Caco-2 (cell line): ENCODE measurements at regions not wholly inside any gene's neighbourhood (a gene's known extent, or its start where the extent isn't known, plus 50 kb on each side); places are given as distances from the start of the nearest gene placed in this dataset.

Experiments used
- BruUV-seq: library from RNA; stranded (reverse); fragments of 400-500 nt; replicated peaks from 2 replicates; lab custom pipeline; 2021; lab: Mats Ljungman, UMichigan
- CTCF ChIA-PET: fragments of 300-600 bp; sonication (Branson Sonifier 250); formaldehyde crosslinking; loops from one replicate; lab custom pipeline; 2022; ENCODE audit warnings: antibody characterized with exemption; lab: Charles Lee
- POLR2A ChIA-PET: fragments of 300-600 bp; sonication (Branson Sonifier 250); formaldehyde crosslinking; loops from one replicate; lab custom pipeline; 2022; ENCODE audit warnings: antibody characterized with exemption; lab: Charles Lee
- DNase-seq, 2 experiments: peaks; one replicate each; pipeline versions ENCODE4 v3.0.0 to v3.0.0-alpha.2; 2020 to 2022
- H3K27me3 ChIP-seq: replicated peaks from 2 replicates; pipeline ENCODE4 v1.6.0; 2011; ENCODE audit warnings: low read length; ENCODE audit not compliant: control insufficient read depth, insufficient read depth
- H3K36me3 ChIP-seq: 2 replicates; pipeline ENCODE4 v1.5.1; 2011; ENCODE audit warnings: low read length; ENCODE audit not compliant: control insufficient read depth, insufficient read depth
- H3K4me1 ChIP-seq: fragments of 250-450 bp; sonication (Bioruptor Pico); 2 replicates; pipeline ENCODE4 v1.5.1; 2020; ENCODE audit warnings: mild to moderate bottlenecking
- H3K4me3 ChIP-seq: 2 replicates; pipeline ENCODE4 v1.5.1; 2011; ENCODE audit warnings: low read depth, mild to moderate bottlenecking, control low read depth, low read length
- H3K9me3 ChIP-seq: fragments of 250-450 bp; sonication (Bioruptor Pico); 2 replicates; pipeline ENCODE4 v1.5.1; 2020; ENCODE audit warnings: mild to moderate bottlenecking, moderate library complexity
- H3K27ac Mint-ChIP-seq: one replicate; pipeline ENCODE4 v1.8.0; 2022; ENCODE audit warnings: mixed read lengths; ENCODE audit not compliant: unreplicated experiment
- H3K27me3 Mint-ChIP-seq: one replicate; pipeline ENCODE4 v1.8.0; 2022; ENCODE audit warnings: mixed read lengths; ENCODE audit not compliant: insufficient read depth, unreplicated experiment
- H3K36me3 Mint-ChIP-seq: one replicate; pipeline ENCODE4 v1.8.0; 2022; ENCODE audit warnings: mild to moderate bottlenecking, mixed read lengths; ENCODE audit not compliant: insufficient read depth, unreplicated experiment
- H3K4me1 Mint-ChIP-seq: one replicate; pipeline ENCODE4 v1.8.0; 2022; ENCODE audit warnings: low read depth, mixed read lengths; ENCODE audit not compliant: unreplicated experiment
- H3K4me3 Mint-ChIP-seq: one replicate; pipeline ENCODE4 v1.8.0; 2022; ENCODE audit warnings: mild to moderate bottlenecking, moderate library complexity, mixed read lengths; ENCODE audit not compliant: unreplicated experiment
- H3K9me3 Mint-ChIP-seq: one replicate; pipeline ENCODE4 v1.8.0; 2022; ENCODE audit warnings: mixed read lengths; ENCODE audit not compliant: unreplicated experiment
- CTCF ChIP-seq, 2 experiments: fragments of 200-600 bp in 1 of 2; IDR thresholded peaks; 1 replicate in 1 of 2; 2 replicates in 1 of 2; pipeline versions ENCODE4 v1.5.1 to v1.8.0; 2011 to 2022; ENCODE audit warnings: antibody characterized with exemption in 1 of 2, control low read depth in 1 of 2, inconsistent platforms in 1 of 2, low read depth in 1 of 2, low read length in 1 of 2, mild to moderate bottlenecking in 1 of 2, moderate library complexity in 1 of 2; ENCODE audit not compliant: insufficient read depth in 1 of 2, severe bottlenecking in 1 of 2, unreplicated experiment in 1 of 2
- intact Hi-C: fragments of 100-400 bp; cut with micrococcal nuclease; formaldehyde crosslinking; loops from one replicate; pipeline ENCODE4 v1.10.0; 2022; ENCODE audit not compliant: unreplicated experiment

GRCh38 chr2:19490846-19491435 is 132.5 kb upstream of the OSR1 start:
- Histone ChIP-seq H3K36me3 (no peaks in the 10 kb centered on the region), H3K4me3 (no peak overlapping the region), H3K4me1 (peaks cover 4% of the 10 kb centered on the region; the same call in 1 of the 2 replicates), H3K9me3 (no peaks in the 10 kb centered on the region), H3K27me3 (no peaks in the 10 kb centered on the region)
- ChIA-PET CTCF (no interaction called here), POLR2A (no interaction called here)
- Mint-ChIP-seq H3K36me3 (no peaks in the 10 kb centered on the region), H3K4me1 (no peaks in the 10 kb centered on the region), H3K9me3 (no peaks in the 10 kb centered on the region), H3K4me3 (no peak overlapping the region), H3K27ac (no peak overlapping the region), H3K27me3 (no peaks in the 10 kb centered on the region)
- TF ChIP-seq CTCF (IDR thresholded peaks at IDR 0.05; ENCODE audit: insufficient read depth in 1 of 2, low read depth in 1 of 2, low read length in 1 of 2, severe bottlenecking in 1 of 2, unreplicated experiment in 1 of 2) = no peak
- no peak for DNase-seq
- intact Hi-C loops = no loop called here
- no TSS peak for BruUV-seq

- intact Hi-C loops = loop anchor here (2.0 kb wide), 1 partner anchor 17 kb away; no protein-coding TSS in a partner anchor
- no peaks in the 10 kb centered on the region for H3K9me3 Mint-ChIP-seq
- TF ChIP-seq CTCF (IDR thresholded peaks at IDR 0.05; ENCODE audit: insufficient read depth in 1 of 2, low read depth in 1 of 2, low read length in 1 of 2, severe bottlenecking in 1 of 2, unreplicated experiment in 1 of 2) = no peak
- BruUV-seq = no TSS peak
- Histone ChIP-seq H3K4me1 (peaks cover 4% of the 10 kb centered on the region; the same call in 1 of the 2 replicates), H3K4me3 (no peak overlapping the region), H3K36me3 (no peaks in the 10 kb centered on the region), H3K27me3 (no peaks in the 10 kb centered on the region), H3K9me3 (no peaks in the 10 kb centered on the region)
- no peaks in the 10 kb centered on the region for H3K36me3 Mint-ChIP-seq
- peak in 1 of 2 experiments; percentile 12 for DNase-seq
- no peak overlapping the region for H3K4me3 Mint-ChIP-seq
- H3K4me1 Mint-ChIP-seq = no peaks in the 10 kb centered on the region
- POLR2A ChIA-PET = no interaction called here
- CTCF ChIA-PET = no interaction called here
- no peak overlapping the region for H3K27ac Mint-ChIP-seq
- H3K27me3 Mint-ChIP-seq = no peaks in the 10 kb centered on the region
Measured at GRCh38 chr2:19488009-19488691, 129.7 kb upstream of the OSR1 start.

GRCh38 chr2:19484736-19485135 is 126.3 kb upstream of the OSR1 start:
- Histone ChIP-seq H3K9me3 (no peaks in the 10 kb centered on the region), H3K4me1 (peaks cover 4% of the 10 kb centered on the region; the same call in 1 of the 2 replicates), H3K36me3 (no peaks in the 10 kb centered on the region), H3K27me3 (no peaks in the 10 kb centered on the region), H3K4me3 (no peak overlapping the region)
- H3K27me3 Mint-ChIP-seq = no peaks in the 10 kb centered on the region
- BruUV-seq = no TSS peak
- CTCF ChIA-PET = no interaction called here
- H3K36me3 Mint-ChIP-seq = no peaks in the 10 kb centered on the region
- POLR2A ChIA-PET = no interaction called here
- no peak overlapping the region for H3K4me3 Mint-ChIP-seq
- H3K4me1 Mint-ChIP-seq = no peaks in the 10 kb centered on the region
- DNase-seq = no peak
- H3K9me3 Mint-ChIP-seq = no peaks in the 10 kb centered on the region
- TF ChIP-seq CTCF (IDR thresholded peaks at IDR 0.05; ENCODE audit: insufficient read depth in 1 of 2, low read depth in 1 of 2, low read length in 1 of 2, severe bottlenecking in 1 of 2, unreplicated experiment in 1 of 2) = no peak
- no peak overlapping the region for H3K27ac Mint-ChIP-seq
- intact Hi-C loops = no loop called here
